GM13976 (cell line): ENCODE measurements at regions not wholly inside any gene's neighbourhood (a gene's known extent, or its start where the extent isn't known, plus 50 kb on each side); places are given as distances from the start of the nearest gene placed in this dataset.
A peak's percentile ranks its signal among the peaks of the same experiment; 100 is the strongest.

Experiments used
- DNase-seq: peaks from one replicate; pipeline ENCODE4 v3.0.0; 2012; ENCODE audit warnings: low spot score
- in situ Hi-C: fragments of 300-500 bp; cut with MboI; formaldehyde crosslinking; loops from one replicate; pipeline ENCODE4 v1.12.0; 2022; ENCODE audit warnings: low sequenced_read_pairs, mixed read lengths, inconsistent platforms; ENCODE audit not compliant: unreplicated experiment
- TF ChIP-seq, protein P1 (sequence below): IDR thresholded peaks from 2 replicates; pipeline ENCODE4 v1.5.1; 2012; ENCODE audit warnings: borderline replicate concordance, mild to moderate bottlenecking; ENCODE audit not compliant: insufficient read depth; ENCODE audit errors: extremely low read depth, missing control alignments, control extremely low read depth

GRCh38 chr12:45665941-45666340 is 63.6 kb upstream of the ARID2 start:
- DNase-seq: no peak
- in situ Hi-C loops: no loop called here
- TF ChIP-seq, protein P1, sequence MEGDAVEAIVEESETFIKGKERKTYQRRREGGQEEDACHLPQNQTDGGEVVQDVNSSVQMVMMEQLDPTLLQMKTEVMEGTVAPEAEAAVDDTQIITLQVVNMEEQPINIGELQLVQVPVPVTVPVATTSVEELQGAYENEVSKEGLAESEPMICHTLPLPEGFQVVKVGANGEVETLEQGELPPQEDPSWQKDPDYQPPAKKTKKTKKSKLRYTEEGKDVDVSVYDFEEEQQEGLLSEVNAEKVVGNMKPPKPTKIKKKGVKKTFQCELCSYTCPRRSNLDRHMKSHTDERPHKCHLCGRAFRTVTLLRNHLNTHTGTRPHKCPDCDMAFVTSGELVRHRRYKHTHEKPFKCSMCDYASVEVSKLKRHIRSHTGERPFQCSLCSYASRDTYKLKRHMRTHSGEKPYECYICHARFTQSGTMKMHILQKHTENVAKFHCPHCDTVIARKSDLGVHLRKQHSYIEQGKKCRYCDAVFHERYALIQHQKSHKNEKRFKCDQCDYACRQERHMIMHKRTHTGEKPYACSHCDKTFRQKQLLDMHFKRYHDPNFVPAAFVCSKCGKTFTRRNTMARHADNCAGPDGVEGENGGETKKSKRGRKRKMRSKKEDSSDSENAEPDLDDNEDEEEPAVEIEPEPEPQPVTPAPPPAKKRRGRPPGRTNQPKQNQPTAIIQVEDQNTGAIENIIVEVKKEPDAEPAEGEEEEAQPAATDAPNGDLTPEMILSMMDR: no peak

- TF ChIP-seq, protein P1: no peak
- no peak for DNase-seq
- in situ Hi-C loops: no loop called here
These were observed 63.1 kb upstream of the ARID2 start for GRCh38 chr12:45666396-45666795.

DNA sequence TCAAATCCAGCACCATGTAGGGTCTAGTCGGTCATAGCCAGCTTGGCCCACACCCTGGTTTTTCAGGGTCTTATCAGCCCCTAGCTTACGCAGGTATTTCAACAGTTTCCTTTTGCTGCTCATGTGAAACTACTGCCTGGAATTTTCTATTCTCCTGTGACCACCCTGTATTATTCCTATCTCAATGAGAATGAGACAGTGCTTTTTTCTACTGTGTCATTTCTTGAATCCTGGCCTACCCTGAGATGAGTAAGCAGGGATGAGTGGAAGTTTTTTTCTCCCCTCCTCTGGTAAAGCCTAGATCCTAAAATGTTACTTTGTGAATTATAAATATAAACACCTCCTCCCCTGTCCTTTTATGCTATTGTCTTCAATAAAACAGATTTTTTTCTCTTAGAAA is 62.7 kb upstream of the ARID2 start:
- DNase-seq: no peak
- TF ChIP-seq, protein P1: no peak
- in situ Hi-C loops: no loop called here

DNA sequence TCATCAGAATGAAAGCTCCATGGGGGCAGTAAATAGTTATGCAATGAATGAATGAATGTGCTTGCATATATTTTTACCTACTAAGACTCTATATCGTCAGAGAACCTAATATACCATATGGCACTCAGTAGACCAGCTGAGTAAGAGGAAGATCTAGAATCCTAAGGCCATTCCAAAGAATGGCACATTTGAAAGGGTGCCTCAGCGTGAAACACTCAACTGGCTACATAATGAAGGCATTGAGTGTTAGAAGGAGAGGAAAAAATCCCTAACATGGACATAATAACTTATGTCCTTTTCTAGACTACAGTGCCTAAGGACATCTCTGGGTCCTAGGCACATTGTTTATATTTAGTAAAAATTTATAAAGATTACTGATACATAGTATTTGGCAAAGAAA is 61.7 kb upstream of the ARID2 start:
- TF ChIP-seq, protein P1: no peak
- in situ Hi-C loops: no loop called here
- DNase-seq: no peak

DNA sequence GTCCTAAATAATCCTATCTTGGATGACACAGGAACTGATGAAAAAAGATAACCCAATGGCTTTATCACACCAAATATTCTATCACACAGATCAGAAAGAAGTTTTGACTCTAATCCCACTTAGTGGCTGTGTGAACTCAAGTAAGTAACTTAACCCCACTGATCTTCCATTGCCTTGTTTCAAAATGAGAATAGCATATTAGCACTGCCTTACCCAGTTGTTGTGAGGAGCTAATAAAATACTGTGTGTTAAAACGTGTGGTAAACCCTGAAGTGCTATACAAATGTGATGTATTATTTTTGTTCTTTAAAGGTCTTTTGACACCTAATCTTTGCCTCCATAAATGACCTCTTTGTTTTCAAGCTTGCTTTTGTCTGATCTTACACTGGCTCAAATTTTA is 60.9 kb upstream of the ARID2 start:
- in situ Hi-C loops: no loop called here
- no peak for DNase-seq
- TF ChIP-seq, protein P1: no peak

DNA sequence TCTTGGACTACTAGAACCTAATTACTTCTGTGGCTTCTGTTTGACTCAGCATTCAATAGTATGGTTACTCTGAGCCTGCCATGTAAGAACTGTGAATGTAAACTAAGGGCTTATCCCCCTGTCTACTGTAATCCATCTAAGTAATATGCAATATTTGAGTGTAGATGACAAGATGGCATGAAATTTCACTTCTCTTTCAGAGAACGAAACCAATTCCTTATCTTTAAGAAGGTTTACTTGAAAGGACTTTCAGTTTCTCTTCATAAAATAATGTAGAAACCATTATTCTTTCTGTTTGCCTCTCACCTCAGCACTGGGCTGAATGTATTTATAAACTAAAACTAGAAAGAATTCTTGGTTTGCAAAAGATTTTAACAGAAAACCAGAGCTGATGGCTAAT is 60.4 kb upstream of the ARID2 start:
- in situ Hi-C loops: no loop called here
- TF ChIP-seq, protein P1: no peak
- peak; percentile 32 for DNase-seq

GRCh38 chr12:45669792-45670191 is 59.7 kb upstream of the ARID2 start:
- TF ChIP-seq, protein P1: no peak
- in situ Hi-C loops: no loop called here
- DNase-seq: no peak
